Adrenal gland (tissue), 5 donors: ENCODE measurements at regions not wholly inside any gene's neighbourhood (a gene's known extent, or its start where the extent isn't known, plus 50 kb on each side); places are given as distances from the start of the nearest gene placed in this dataset.

ENCODE experiments used
- CTCF ChIP-seq, 6 experiments: fragments of 450-650 bp in 4 of 6; fragments of 200-600 bp in 2 of 6; sonication (generic) in 1 of 6; IDR thresholded peaks; 1 replicate in 5 of 6; 2 replicates in 1 of 6; pipeline versions ENCODE4 v1.5.1 to v1.8.0; 2016 to 2021; ENCODE audit warnings: antibody characterized with exemption in 6 of 6, mild to moderate bottlenecking in 2 of 6, moderate library complexity in 1 of 6
- POLR2A ChIP-seq, 2 donors: fragments of 450-650 bp; IDR thresholded peaks; one replicate each; pipeline ENCODE4 v1.6.1; 2017; ENCODE audit warnings: antibody characterized with exemption in 2 of 2, mild to moderate bottlenecking in 2 of 2, moderate library complexity in 1 of 2
- donor health status: DM: no; HTN: no; CAD: no.

- TF ChIP-seq CTCF (IDR thresholded peaks at IDR 0.05) (no peak), POLR2A (IDR thresholded peaks at IDR 0.05) (no peak)
These were observed 132.3 kb downstream of the ADCYAP1 start for GRCh38 chr18:1036926-1037325.
